OCI-LY1 (cell line): ENCODE measurements at regions not wholly inside any gene's neighbourhood (a gene's known extent, or its start where the extent isn't known, plus 50 kb on each side); places are given as distances from the start of the nearest gene placed in this dataset.

ENCODE experiments used
- EZH2 ChIP-seq: fragments of 200-600 bp; sonication (generic), shearing (Covaris generic); IDR thresholded peaks from 2 replicates; pipeline ENCODE4 v1.8.0; 2017; ENCODE audit warnings: borderline replicate concordance, mixed run types, mild to moderate bottlenecking, antibody characterized with exemption, low read length, moderate library complexity, mixed read lengths
- TF ChIP-seq, protein P1 (sequence below): fragments of 200-600 bp; sonication (generic), shearing (Covaris generic); IDR thresholded peaks from 2 replicates; pipeline ENCODE4 v1.5.1; 2017; ENCODE audit warnings: mild to moderate bottlenecking, antibody characterized with exemption, low read length, moderate library complexity, mixed read lengths

DNA sequence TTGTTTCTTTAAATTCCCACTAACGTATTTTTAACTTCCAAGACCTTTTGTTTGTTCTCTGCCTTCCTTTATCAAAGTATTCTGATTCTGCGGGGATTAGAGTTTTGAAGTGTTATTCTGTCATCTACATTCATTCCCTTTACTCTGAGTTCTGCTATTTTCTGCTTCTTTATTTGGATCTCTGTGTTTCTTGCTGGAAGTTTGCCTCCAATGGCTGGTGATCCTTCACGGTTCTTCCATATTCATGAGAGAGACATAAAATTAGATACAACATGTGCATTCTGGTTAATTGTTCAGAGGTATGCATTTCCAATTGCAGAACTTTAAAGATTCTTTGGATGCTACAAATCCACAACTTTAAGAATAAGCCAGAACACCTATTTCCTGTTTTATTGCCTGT lies 244.7 kb upstream of the ADARB2 start:
- TF ChIP-seq, protein P1, sequence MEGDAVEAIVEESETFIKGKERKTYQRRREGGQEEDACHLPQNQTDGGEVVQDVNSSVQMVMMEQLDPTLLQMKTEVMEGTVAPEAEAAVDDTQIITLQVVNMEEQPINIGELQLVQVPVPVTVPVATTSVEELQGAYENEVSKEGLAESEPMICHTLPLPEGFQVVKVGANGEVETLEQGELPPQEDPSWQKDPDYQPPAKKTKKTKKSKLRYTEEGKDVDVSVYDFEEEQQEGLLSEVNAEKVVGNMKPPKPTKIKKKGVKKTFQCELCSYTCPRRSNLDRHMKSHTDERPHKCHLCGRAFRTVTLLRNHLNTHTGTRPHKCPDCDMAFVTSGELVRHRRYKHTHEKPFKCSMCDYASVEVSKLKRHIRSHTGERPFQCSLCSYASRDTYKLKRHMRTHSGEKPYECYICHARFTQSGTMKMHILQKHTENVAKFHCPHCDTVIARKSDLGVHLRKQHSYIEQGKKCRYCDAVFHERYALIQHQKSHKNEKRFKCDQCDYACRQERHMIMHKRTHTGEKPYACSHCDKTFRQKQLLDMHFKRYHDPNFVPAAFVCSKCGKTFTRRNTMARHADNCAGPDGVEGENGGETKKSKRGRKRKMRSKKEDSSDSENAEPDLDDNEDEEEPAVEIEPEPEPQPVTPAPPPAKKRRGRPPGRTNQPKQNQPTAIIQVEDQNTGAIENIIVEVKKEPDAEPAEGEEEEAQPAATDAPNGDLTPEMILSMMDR, result no peak
- no peak for TF ChIP-seq EZH2
